H4 (cell line): ENCODE measurements at regions not wholly inside any gene's neighbourhood (a gene's known extent, or its start where the extent isn't known, plus 50 kb on each side); places are given as distances from the start of the nearest gene placed in this dataset.

Experiments
- DNase-seq: peaks from one replicate; pipeline ENCODE4 v3.0.0-alpha.2; 2015; ENCODE audit warnings: low spot score

DNA sequence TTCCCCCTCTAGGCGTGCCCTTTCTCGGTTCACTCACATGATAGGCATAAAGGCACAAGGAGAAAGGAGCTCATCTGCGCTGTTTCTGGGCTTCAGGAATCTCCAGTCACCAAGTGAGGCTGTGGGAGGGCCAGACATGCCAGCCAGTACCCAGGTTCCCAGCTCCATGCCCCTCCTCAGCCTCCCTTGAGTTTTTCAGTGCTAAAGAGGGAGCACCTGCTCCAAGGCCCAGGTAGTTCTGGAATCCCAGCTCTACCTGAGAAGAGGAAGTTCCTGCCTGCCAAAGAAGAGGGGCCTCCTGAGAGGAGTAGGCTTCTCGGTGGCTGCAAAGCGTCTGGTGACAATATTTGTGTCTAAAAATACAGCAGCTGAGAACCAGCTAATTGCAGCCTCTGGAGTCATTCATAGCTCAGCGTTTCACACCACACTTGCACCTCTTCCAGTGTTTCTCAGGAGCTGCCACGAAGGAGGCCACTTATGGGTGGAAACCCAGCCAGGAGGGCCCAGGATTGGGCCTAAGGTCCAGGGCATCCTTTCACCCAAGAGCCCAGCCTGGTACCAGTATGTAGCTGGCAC is 197.4 kb downstream of the TRIM29 start:
- no peak for DNase-seq

DNA sequence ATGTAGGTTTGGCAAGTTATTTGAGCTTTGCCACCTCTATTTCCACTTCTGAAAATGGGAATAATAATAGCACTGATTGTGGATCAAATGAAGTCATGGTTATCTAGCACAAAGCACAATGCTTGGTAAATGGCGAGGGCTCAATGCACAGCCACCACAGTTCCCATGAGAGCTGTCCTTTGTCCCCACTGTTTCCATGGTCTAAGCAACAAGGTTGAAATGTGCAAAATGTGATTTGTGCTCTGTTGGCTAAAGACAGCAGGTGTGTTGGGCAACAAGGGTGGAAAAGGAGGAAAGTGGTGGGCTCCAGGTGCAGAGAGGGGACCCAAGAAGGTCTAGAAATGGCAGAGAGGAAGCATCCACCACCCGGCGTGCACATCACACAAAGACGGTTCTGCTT is 200.5 kb downstream of the TRIM29 start:
- DNase-seq, result no peak

DNA sequence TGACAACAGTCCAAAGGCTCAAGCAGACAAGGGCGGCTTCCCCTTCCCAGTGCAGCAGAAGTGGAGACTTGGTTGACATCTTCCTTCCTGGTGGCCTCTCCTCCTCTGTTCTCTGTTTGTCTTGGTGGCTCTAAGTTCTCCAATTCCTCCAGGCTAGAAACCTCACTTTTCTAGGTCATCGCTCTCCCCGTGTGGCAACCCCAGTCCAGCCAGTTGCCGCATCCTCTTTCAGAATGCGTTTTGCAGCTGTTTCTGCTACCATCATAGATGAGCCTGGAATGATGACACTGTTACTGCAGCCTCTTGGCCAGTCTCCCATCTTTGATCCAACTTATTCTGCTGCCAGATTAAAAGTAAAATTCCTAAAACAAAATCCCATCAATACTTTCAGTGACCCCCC is 201.5 kb downstream of the TRIM29 start:
- DNase-seq, result no peak

DNA sequence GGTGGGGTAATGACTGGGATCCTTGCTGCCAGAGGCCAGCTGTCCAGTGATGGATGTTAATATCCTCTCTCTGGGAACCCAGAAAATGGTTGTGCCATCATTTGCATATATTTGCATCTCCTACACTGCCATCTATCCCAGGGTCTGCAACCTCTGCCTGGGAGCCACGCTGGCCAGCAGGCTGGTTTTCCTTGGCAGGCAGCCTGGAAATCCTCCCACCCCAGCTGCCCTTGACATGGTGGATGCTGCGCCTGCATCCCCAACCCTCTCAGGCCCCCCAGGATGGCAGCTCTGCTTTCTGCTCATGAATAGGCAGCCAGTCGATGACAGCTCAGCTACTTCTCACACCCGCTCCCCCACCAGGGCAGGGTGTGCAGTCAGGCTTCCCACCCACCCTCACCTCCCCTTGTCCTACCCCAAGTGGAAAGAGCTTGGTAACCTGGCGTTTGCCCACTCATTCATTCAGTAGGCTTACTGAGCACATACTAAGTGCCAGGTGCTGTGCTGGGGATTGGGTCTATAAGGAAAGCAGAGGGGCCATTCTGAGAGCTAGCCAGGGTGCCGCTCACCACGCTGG is 202.5 kb downstream of the TRIM29 start:
- no peak for DNase-seq

DNA sequence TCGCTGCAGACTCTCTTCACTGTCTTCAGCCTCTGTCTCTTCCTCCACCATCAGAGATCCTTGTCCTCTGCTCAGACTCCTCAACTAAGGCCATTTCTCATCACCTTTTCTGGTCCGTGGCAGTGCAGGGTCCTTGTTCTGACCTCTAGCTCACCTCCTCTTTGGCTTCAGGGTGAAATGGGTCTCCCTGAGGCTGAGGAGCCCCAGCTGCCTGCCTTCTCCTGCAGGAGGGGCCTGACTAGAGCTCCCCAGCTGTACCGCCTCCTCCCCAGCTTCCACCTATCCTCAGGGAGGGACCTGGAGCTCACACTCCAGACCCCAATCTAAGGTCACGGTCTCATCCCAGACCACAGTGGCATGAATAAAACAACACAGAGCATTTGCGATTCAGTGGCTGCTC is 203.0 kb downstream of the TRIM29 start:
- DNase-seq, result no peak

DNA sequence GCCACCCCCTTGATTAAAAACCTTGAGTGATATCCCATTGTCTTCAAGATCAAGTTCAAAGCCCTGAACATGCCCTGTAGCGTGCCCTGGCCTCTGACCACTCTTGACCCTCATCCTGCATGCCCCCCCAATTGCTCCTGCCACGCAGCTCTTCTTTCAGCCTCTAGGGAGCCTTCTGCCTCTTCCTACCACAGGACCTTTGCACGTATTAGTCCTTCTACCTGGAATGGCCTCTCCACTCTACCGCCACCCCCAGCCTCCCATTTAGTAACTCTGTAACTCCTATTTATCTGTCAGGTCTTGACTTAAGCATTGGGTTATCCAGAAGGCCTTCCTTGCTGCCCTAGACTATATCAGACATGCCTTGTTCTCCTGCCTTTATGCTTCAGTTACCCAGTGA is 203.6 kb downstream of the TRIM29 start:
- DNase-seq, result no peak

DNA sequence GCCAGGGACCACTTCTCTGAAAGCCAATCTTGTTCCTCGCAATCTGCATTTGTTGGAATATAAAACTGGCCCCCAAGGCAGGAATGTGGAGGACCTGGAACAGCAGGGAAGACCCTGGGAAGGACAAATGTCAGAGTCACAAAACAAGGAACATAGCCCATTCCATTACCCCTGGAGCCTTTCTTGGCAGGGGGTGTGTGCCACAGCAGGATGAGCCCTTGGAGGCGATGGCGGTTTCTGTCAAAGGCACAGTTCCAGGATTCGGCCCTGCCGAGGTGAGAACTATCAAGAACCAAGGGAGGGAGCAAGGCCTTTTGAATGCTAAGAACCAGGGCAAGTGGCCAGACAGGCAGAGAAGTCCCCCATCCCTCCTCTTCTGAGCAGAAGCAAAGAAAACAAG is 204.3 kb downstream of the TRIM29 start:
- DNase-seq, result no peak

DNA sequence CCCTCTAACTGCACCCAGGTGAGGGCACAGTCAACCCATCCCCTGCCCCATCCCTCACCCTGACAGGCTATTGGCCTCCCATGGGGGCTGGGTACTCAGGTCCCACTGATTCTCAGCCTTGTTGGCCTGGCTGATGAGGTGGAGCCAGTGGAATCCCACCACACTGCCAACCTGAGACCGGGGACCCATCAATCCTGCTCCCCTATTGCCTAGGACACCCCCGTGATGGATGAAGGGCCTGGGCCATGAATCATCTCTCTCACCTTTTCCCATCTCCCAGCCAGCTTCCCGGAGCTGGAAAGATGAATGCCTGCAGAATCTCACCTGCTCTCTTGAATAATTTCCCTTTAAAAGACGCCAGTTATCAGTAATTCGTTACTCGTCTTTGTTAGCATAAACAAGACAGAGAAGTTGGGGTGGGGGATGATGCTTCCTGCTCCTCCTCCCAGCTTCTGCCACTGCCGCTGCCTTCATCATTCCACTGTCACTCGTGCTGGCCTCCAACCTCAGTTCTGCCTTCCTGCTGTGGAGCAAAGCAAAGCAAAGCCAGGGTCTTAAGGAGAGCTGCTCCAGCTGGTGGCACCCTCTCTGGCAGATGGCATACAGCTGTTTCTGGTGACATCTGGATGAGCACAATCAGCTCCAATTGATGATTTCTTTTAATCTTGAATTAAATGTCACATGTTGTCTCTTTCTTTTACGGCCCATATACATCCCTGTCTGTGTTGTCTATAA is 204.0 kb upstream of the NECTIN1 start:
- no peak for DNase-seq

DNA sequence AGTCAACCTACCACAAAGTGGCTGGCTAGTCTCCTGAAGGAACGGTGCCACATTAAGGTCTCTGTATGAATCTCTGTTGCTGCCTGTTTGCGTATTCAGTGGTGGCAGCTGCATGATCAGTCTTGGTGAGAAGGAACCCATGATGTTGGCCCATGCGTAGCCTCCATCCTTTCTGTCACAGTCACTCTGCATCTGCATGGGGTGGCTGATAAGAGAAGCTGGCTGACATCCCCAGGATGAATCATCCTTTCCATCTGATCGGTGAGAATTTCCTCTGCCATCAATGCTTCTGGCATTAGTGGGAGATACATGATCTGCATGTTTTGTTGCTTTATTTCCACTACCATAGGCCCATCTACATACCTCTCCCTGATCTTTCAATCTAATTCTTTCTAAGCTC is 199.0 kb upstream of the NECTIN1 start:
- no peak for DNase-seq

DNA sequence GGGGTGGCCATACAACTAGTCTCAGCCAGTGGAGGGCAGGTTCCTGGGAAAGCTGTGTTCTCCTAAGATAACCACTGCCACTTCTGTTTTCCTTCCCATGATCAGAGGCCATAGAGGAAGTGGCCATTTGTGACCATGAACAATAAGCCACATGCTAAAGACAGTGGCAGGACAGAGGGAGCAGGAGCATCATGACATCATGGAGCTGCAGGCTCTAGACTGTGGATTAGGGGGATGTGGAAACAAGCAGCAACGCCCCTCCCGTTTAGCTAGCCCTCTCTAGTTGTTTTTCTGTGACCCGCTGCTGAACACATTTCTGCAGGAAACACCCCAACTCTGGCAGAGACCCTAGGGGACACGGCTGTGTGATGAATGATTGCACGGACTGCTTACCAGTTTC is 195.0 kb upstream of the NECTIN1 start:
- DNase-seq, result no peak

DNA sequence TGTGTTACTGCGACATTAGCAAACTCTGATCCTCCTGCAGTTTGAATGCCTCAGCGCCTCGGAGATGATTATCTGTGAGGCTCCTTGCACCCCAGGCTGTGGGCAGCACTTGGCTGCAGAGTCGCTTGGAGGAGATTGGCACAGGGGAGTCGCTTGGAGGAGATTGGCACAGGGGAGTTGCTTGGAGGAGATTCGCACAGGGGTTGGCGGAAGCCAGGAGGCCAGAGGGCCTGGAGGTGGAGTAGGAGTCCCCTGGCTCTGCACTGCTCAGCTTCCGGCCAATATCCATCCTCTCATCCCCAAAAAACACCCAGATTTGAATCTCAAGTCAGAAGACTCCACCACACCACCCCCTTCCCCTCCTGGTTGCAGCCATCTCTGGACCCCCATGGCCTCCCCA is 192.6 kb upstream of the NECTIN1 start:
- DNase-seq, result no peak

DNA sequence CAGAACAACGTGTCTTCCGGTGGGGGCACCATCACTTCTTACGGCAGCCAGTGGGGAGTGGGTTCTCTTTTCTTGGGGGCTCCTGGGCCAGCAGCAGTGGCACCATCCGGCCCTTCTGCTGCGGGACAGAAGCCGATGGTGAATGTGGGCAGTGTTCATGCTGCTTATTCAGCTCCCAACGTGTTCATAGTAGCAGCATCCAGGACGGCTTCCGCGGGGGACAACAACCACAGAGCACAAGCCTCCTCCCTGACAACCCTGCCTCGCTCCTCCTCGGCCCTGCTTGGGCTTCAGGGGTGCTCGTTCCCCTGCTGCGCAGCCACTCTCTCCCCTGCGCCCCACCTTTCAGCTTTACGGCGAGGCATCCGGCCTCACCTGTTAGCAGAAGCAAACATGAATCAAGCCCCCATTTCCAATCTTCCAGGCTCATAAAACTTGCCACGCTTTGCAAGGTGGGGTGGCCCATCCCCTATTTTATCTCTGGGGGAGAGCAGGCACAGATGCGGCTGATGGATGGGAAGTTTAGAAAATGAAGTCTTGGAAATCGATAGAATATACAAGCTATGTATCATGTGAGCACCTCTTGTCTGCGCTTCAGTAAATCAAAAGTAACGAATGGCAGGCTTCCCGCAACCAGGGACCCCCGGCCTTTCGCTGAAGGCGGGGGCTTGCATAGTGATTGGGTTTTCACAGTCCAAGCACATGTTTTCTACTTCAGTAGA is 191.8 kb upstream of the NECTIN1 start:
- DNase-seq, result no peak

DNA sequence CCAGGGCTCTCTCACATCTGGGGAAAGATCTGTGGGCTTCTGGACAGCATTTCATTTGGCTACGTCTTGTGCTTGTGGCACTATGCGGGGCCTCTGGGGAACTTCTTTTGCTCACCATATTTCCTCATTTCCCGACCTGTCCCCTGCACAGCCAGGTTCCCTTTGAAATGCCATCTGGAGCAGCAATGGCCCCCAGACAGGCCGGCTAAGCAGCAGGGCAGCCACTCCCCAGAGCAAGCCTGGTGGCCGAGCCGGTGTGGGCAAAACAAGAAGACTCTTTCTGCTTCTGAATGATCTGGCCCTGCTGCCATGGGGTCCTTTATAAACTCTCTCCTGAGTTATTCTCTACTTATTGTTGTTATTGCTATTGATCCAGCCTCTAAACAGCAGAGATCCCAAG is 190.7 kb upstream of the NECTIN1 start:
- no peak for DNase-seq

DNA sequence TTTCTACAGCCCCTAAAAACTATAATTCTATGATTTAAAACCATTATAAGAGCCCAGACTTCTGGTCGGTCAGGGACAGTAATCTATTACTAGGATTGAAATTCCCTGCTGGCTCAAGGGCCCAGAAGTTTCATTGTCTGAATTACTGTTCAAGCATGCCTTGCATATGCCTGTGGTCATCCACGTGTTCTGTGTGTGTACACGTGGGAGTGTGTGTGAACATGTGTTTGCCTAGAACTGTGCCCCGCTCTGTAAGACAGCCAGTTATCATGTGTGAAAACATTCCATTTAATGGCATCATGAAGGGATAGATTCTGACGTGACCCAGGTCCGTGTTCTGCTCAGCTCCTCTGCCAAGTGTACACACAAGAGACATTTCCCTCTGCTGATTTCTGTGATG is 189.3 kb upstream of the NECTIN1 start:
- no peak for DNase-seq

DNA sequence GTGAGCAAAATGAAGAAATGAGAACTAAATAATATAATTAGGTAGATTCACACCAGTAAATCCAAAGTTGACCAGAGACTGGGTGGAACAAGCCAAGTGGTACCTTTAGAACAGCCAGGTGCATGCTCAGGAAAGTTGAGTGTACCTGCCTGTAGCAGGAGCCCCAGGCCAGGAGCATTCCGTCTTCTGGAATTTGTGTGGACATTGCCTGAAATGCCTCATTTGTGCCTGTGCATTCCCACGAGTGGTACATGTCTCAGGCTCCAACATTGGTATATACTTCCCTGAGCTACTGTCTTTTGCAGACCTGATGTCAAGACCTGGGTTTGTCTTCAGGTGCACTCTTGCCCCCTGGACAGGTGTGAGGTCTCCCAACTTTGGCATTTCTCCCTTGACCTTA is 187.6 kb upstream of the NECTIN1 start:
- no peak for DNase-seq

DNA sequence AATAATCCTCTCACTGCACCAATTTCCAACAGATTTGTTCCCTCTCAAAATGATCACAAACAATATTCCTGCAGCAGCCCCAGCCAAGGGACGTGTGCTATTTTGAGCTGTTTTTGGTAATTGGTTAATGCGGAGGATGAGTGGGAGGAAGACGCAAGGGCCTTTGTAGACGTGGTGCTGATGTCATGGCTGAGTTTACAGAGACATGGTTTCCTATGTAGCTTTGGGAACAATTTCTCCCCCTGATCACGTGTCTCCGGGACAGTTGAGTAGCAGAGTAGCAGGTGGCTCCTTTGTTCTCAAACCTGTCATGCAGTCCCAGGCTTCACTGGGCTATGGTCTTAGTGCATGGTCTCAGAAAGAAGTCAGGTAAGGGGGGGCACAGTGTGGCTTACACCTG is 183.2 kb upstream of the NECTIN1 start:
- no peak for DNase-seq

DNA sequence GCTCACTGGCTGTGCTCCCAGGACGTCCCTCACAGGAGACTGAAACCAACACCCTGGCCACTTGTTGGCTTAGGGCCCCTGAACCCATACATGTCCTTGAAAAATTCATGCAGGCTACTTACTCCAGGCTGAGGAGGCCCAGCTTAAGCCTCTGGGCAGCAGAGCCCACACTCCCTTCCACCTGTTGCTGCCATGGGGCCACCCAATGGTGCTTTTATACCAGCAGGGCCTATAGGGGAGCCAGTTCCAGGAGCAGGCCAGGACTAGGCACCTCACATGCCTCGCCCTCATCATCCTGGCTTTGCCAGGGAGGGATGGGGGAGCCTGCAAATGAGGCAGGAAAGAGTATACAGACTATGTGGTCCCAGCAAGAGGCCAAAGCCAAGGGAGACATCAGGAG is 181.7 kb upstream of the NECTIN1 start:
- no peak for DNase-seq

DNA sequence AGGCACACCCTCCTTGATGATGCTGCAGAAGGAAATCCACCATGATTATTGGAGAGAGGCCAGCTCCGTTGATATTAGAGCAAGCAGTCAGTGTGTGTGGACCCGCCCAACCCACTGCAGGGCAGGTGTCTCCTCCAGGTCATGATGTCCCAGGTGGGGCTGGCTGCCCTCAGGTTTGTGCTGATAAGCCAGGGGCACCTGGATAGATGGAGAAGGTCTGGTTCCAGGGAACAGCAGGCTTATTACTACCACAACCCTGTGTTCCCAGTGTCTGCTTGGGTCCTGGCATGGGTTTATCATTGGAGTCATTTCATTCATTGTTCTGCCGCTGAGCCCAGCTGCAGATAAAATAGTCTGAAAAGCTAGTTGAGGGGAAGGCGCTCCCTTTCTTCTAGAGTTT is 181.1 kb upstream of the NECTIN1 start:
- DNase-seq, result no peak

DNA sequence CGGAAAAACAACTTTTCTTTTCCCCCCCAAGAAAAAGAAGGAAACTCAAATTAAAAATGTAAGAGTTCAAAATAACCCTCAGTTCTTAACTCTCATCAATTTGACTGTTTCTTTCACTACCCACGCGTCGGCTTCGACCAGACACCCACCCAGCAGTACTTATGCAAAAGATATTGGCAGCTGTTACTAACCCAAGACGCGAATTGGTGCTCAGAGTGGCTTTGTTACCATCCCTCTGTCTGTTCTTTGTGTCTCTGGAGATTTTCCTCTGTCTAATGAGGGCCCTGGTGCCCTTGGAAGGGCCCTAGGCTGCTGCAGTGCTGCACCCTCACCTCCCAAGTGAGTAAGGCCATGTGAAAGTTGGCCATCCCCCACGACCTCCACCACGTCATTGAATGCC is 180.5 kb upstream of the NECTIN1 start:
- no peak for DNase-seq

DNA sequence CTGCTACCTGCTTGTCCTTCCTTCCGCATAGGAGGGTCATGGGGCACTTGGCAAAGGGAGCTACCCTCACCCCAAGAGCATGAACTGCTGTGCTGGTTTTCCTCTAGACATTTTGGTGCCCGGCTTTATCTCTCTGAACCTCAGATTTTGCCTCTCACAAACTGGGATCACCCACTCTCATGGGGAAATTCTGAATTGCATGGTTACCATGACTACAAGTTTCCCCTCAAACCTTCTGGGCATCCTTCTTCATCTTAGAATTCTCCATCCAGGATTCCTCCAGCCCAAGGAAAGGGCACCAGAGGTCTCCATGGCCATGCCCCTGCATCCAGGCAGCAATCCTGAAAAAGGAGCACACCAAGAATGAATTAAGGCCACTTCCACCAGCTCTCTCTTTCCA is 180.1 kb upstream of the NECTIN1 start:
- no peak for DNase-seq

DNA sequence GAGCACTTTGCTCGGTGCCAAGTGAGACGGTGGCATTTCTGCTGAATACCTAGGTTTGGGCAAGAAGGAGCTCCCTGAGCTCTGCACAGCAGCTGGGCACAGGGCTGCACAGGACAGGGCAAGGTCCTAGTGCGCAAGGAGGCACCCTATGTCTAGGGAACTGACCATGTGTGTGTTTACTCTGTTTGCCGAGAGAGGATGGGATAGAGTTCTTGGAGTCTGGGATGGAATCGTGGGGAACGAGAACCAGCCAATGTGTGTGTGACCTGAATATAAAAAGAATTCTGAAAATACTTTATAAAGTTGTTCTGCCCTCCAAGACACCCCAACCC is 179.5 kb upstream of the NECTIN1 start:
- no peak for DNase-seq

DNA sequence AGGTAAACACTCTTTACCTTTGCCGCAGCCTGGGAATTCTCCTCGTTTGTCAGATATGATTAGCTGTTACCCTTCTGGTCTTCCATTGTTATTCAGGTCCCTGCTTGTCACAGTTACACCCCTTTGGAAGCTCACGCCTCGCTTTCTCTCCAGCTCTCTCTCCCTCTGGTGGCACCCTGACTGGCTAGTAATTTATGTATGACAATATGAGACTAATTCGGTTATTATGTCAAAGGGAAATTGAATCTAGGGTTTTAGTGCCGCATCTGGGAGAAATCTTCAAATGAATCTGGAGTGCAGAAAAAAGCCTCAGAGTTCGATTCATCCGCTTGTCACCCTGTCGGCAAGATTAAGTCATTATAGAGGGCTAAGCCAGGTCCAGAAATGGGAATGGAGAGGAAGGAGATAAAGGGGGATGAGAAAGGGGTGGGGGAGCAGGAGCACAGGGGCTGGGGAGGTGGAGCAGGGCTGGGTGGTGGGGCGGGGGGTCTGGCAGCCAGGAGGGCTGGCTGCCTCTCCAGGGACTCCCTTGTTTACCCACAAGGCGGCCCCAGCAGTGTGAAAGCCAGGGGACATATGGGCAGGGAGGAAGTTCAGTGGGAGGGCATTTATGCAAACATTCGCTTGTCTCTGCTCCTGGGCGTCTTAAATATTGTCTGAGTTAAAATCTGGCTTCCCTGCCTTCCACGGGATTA is 179.0 kb upstream of the NECTIN1 start:
- no peak for DNase-seq
